ENCODE measurements at regions not wholly inside any gene's neighbourhood (a gene's known extent, or its start where the extent isn't known, plus 50 kb on each side); places are given as distances from the start of the nearest gene placed in this dataset.

GRCh38 chrX:44042116-44042515 lies 68.9 kb upstream of the NDP start:
- peak in 1 of 3 donors; percentile 8 for DNase-seq

- DNase-seq, result no peak
Measured at GRCh38 chrX:44040406-44040805, 67.2 kb upstream of the NDP start.

GRCh38 chrX:44039556-44039955 lies 66.4 kb upstream of the NDP start:
- no peak for DNase-seq

GRCh38 chrX:44036336-44036735 lies 63.1 kb upstream of the NDP start:
- peak in 2 of 3 donors; percentile 9 to 54 for DNase-seq

GRCh38 chrX:44035571-44035970 lies 62.4 kb upstream of the NDP start:
- no peak for DNase-seq

GRCh38 chrX:44032479-44032878 lies 59.3 kb upstream of the NDP start:
- DNase-seq, result no peak

GRCh38 chrX:44025555-44025954 lies 52.4 kb upstream of the NDP start:
- DNase-seq, result no peak

Data from muscle of back (tissue), 3 donors.